Sigmoid colon (tissue), 4 donors: ENCODE measurements at regions not wholly inside any gene's neighbourhood (a gene's known extent, or its start where the extent isn't known, plus 50 kb on each side); places are given as distances from the start of the nearest gene placed in this dataset.

Source experiments
- CTCF ChIP-seq, 4 experiments: fragments of 450-650 bp in 3 of 4; fragments of 200-600 bp in 1 of 4; IDR thresholded peaks; one replicate each; pipeline ENCODE4 v1.5.1; 2016 to 2019; ENCODE audit warnings: antibody characterized with exemption in 4 of 4, mild to moderate bottlenecking in 3 of 4, moderate library complexity in 2 of 4
- POLR2A ChIP-seq, 2 donors: fragments of 450-650 bp; IDR thresholded peaks; one replicate each; pipeline ENCODE4 v1.6.1; 2016; ENCODE audit warnings: antibody characterized with exemption in 2 of 2, mild to moderate bottlenecking in 2 of 2, moderate library complexity in 2 of 2
- POLR2AphosphoS5 ChIP-seq, 4 donors: sonication (generic); formaldehyde crosslinking; IDR thresholded peaks; one replicate each; pipeline ENCODE4 v1.6.1; 2017; ENCODE audit warnings: antibody characterized with exemption in 4 of 4

DNA sequence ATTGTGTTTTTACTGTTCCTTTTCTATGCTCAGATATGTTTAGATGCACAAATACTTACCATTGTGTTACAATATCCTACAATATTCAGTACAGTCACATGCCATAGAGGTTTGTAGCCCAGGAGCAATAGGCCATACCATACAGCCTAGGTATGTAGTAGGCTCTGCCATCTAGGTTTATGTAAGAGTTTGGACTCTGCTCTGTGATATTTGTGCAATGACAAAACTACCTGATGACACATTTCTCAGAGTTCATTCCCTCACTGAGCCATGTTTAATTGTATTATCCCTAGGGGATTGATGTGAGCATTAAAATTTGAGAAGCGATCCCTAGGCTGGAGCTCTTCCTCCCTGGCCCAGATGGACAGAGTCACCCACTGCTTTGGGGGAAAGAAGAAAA lies 270.0 kb upstream of the PROK2 start:
- TF ChIP-seq CTCF (IDR thresholded peaks at IDR 0.05), result no peak
- TF ChIP-seq POLR2AphosphoS5 (IDR thresholded peaks at IDR 0.05), result no peak
- no peak for TF ChIP-seq POLR2A (IDR thresholded peaks at IDR 0.05)
